IPS-20b (cell line): ENCODE measurements at regions not wholly inside any gene's neighbourhood (a gene's known extent, or its start where the extent isn't known, plus 50 kb on each side); places are given as distances from the start of the nearest gene placed in this dataset.

ENCODE experiments used
- H3K27ac ChIP-seq: one replicate; pipeline ENCODE4 v1.5.1; 2013; ENCODE audit warnings: low read length
- H3K27me3 ChIP-seq: 2 replicates; pipeline ENCODE4 v1.6.1; 2013; ENCODE audit warnings: mild to moderate bottlenecking, low read length, inconsistent platforms; ENCODE audit not compliant: insufficient read depth
- H3K36me3 ChIP-seq: 2 replicates; pipeline ENCODE4 v1.6.1; 2013; ENCODE audit warnings: low read depth, mild to moderate bottlenecking, inconsistent platforms, low read length, moderate library complexity; ENCODE audit not compliant: insufficient read depth
- H3K4me1 ChIP-seq: 2 replicates; pipeline ENCODE4 v1.6.1; 2013; ENCODE audit warnings: mild to moderate bottlenecking, control low read depth, inconsistent platforms, low read length, moderate library complexity; ENCODE audit not compliant: insufficient read depth
- H3K4me3 ChIP-seq: 2 replicates; pipeline ENCODE4 v1.5.1; 2013; ENCODE audit warnings: mild to moderate bottlenecking, low read length, inconsistent platforms
- H3K9ac ChIP-seq: 2 replicates; pipeline ENCODE4 v1.6.1; 2013; ENCODE audit warnings: low read depth, mild to moderate bottlenecking, inconsistent platforms, low read length, moderate library complexity
- H3K9me3 ChIP-seq: 2 replicates; pipeline ENCODE4 v1.6.1; 2013; ENCODE audit warnings: mild to moderate bottlenecking, low read depth, low read length, inconsistent platforms; ENCODE audit not compliant: insufficient read depth

DNA sequence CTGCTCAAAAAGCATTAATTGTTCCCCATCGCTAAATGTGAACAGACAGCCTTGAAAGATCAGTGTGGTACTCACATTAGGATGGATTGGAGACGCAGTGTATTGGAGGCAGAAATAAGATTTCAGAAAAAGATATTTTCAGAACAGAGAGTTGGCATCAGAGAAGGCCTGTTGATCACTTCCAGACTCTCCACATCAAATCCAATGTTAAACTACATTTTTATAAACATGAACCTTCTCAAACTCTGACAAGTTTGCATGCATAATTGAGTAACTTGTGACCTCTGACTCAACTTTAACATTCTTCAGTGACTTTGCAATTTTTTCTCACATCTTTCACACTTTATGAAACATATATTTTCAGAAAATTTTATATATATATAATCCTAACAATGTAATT is 919.6 kb upstream of the SEMA6A start:
- Histone ChIP-seq H3K9me3 (no peaks in the 10 kb centered on the region), H3K27ac (no peak overlapping the region), H3K36me3 (no peaks in the 10 kb centered on the region), H3K27me3 (no peaks in the 10 kb centered on the region), H3K9ac (no peak overlapping the region), H3K4me1 (no peaks in the 10 kb centered on the region), H3K4me3 (no peak overlapping the region)

DNA sequence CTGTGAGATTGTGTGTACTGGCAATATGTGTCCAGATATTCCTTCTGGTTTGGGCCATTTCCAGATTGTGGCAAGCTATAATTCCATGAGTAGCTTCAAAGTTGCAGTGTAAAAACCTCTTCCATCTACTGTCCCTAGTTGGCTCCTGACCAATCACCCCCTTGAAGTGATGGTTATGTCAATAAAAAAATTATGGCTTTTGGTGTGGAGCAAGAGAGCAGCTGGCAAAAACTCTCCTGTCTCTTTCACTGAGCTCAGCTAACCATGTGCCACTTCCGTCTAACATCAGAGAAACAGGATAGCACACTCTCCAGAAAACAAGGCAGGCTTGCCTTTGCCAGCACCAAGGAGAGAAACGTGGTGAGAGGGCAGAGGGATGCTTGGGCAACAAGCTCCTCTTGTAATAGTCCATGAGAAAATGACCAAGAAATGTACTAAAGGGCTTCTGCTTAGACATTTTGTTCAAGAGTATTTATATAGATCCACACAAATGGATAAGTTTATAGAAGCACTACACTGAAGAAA is 914.4 kb upstream of the SEMA6A start:
- Histone ChIP-seq H3K27ac (no peak overlapping the region), H3K27me3 (no peaks in the 10 kb centered on the region), H3K36me3 (no peaks in the 10 kb centered on the region), H3K9ac (no peak overlapping the region), H3K4me3 (no peak overlapping the region), H3K4me1 (no peaks in the 10 kb centered on the region), H3K9me3 (no peaks in the 10 kb centered on the region)

DNA sequence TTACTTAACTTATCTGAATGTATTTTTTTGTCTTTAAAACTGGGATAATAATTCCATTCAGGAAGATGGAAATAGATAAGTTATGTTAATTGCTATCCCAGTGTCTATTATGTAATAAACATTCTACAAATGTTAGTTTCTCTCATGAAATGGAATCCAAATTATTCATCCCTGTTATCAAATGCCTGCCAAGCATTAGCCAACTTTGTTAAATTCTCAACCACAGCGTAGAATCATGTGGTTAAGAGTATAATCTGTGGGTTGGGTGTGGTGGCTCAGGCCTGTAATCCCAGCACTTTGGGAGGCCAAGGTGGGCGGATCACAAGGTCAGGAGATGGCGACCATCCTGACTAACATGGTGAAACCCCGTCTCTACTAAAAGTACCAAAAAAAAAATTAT is 912.9 kb upstream of the SEMA6A start:
- Histone ChIP-seq H3K9ac (no peak overlapping the region), H3K27me3 (no peaks in the 10 kb centered on the region), H3K27ac (no peak overlapping the region), H3K4me1 (no peaks in the 10 kb centered on the region), H3K4me3 (no peak overlapping the region), H3K9me3 (no peaks in the 10 kb centered on the region), H3K36me3 (no peaks in the 10 kb centered on the region)

DNA sequence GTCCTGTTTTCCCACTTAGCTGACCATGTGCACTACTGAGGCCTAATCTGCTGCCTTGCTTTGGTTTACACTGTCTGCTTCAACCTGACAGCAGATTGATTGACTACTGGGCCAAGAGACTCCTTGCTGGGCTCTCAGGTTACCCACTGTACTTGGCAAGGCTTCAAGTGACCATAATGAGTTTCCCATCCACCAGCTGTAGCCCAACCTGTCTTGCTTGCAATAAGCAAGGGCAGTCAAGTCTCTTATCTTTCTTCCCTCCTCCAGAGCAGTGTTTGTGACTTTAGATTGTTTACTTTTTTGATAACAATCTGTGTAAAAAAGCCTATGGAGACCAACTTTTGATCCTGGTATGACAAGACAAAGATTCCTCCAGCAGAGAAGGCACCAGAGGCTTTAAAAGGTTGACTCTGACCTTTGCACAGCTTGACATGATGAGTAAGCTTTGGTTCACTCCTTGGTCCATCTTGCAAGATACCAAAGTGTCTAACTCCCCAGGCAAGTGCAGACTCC is 912.3 kb upstream of the SEMA6A start:
- Histone ChIP-seq H3K27ac (no peak overlapping the region), H3K4me3 (no peak overlapping the region), H3K4me1 (no peaks in the 10 kb centered on the region), H3K27me3 (no peaks in the 10 kb centered on the region), H3K9me3 (no peaks in the 10 kb centered on the region), H3K9ac (no peak overlapping the region), H3K36me3 (no peaks in the 10 kb centered on the region)

DNA sequence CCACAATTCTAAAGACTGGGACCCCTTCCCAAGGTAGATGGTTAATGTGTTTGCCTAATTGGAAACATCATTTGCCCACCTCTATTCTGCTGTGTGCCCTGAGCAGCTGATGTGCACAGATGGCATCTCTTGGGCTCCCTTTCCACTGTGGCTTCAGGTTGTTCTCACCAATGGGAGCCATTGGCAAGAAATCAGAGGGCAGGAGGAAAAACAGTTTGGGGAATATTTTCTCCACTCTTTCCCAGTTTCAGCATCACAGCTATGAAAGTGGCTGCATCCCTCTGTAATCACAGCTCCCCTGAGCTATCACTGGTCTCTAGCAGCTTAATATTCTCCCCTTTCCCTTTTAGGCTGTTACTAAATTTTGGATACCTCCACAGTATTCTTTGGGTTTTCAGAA is 911.6 kb upstream of the SEMA6A start:
- H3K36me3 ChIP-seq = no peaks in the 10 kb centered on the region
- H3K4me1 ChIP-seq = no peaks in the 10 kb centered on the region
- H3K4me3 ChIP-seq = no peak overlapping the region
- H3K27me3 ChIP-seq = no peaks in the 10 kb centered on the region
- no peak overlapping the region for H3K27ac ChIP-seq
- no peak overlapping the region for H3K9ac ChIP-seq
- H3K9me3 ChIP-seq = no peaks in the 10 kb centered on the region

DNA sequence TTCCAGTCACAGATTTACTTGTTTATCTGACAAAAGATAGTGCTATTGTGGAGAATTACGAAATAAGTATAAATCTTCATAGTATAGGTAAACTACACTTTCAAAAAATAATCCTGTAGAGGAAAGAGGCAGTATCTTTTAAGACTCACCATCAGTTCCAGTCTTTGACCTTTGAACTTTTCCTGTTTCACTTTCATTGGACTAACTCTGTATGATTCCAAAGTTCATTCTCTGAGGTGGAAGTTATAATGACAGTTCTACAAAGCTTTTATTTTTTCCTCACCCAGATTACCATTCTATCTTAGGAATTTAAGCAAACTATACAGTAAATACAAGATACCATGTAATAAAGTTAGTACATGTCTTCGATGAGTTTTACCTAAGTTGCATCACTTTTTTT is 901.3 kb upstream of the SEMA6A start:
- no peaks in the 10 kb centered on the region for H3K36me3 ChIP-seq

DNA sequence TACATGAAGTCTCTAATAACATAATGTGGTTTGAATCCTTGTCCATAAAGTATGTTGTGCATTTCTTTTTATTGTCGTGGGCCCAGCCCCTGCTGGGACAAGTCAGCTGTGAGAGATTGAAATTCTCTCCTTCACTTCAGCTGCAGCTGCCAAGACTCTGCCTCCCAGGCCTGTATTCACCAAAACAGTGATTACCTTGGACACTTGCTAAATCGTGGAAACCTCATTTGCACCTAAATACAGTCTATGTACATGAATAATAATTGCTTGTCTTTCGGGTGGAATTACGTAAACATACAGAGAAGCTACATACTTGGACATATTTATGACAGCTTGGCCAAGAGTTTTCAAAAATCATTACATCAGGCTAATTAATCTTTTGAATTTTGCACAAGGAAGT is 898.5 kb upstream of the SEMA6A start:
- Histone ChIP-seq H3K4me1 (no peaks in the 10 kb centered on the region; the same call in 1 of the 2 replicates), H3K27me3 (no peaks in the 10 kb centered on the region)

More for the DNA sequence above, 901.3 kb upstream of the SEMA6A start:
- no peaks in the 10 kb centered on the region for H3K27me3 ChIP-seq
- H3K27ac ChIP-seq = no peak overlapping the region
- H3K9ac ChIP-seq = no peak overlapping the region
- no peaks in the 10 kb centered on the region for H3K9me3 ChIP-seq
- H3K4me3 ChIP-seq = no peak overlapping the region
- H3K4me1 ChIP-seq = no peaks in the 10 kb centered on the region; the same call in 1 of the 2 replicates

DNA sequence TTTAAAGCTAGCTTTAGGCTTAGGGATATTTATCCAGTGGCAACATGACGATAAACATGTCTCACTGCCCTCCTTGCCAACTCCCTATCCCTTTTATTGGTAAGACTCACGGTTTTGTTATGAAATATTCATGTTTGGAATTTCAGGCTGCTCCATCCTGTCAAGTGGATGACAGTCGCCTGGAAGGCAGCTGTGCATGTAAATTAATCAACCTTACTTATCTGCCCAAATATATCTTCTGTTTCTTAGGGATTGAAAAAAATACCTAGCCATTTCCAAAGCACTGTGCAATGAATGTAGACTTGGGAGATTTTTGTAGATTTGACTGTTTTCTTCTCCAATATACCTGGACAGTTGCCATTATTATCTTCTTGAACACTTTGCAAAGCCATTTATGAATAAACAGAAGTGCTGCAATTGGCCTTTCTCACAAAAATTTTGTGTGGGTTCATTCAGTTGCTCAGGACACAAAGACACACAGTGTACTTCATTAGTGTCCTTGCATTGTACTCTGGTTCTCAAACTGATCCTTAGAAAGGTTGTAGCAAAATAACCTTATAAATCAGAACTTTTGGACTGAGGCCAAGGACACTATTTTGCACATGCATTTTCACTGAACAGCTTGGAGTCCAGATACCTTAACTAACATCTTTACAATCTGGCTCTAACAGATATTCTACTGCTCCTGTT is 889.4 kb upstream of the SEMA6A start:
- H3K27ac ChIP-seq = no peak overlapping the region
- no peaks in the 10 kb centered on the region for H3K27me3 ChIP-seq
- no peaks in the 10 kb centered on the region for H3K9me3 ChIP-seq
- no peak overlapping the region for H3K4me3 ChIP-seq
- no peak overlapping the region for H3K9ac ChIP-seq
- no peaks in the 10 kb centered on the region for H3K36me3 ChIP-seq
- no peaks in the 10 kb centered on the region for H3K4me1 ChIP-seq

More for the DNA sequence above, 898.5 kb upstream of the SEMA6A start:
- Histone ChIP-seq H3K27ac (no peak overlapping the region), H3K9me3 (no peaks in the 10 kb centered on the region), H3K36me3 (no peaks in the 10 kb centered on the region), H3K4me3 (no peak overlapping the region), H3K9ac (no peak overlapping the region)

DNA sequence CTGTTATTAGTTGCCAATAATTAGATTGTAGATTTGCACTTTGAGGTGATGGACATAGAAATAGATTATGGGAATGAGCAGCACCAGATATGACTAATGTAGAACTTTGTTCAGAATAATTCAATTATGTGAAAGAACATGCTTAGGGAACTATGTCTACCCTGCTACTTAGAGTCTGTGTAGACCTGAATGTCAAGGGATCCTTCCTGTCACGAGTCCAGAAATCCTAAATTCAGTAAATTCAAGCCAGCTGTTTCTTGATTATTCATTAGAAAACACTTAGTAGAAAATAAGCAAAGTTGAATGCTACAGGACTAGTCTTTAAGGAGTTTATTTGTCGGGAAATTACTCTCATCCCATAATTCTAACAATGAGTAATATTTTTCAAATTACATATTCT is 887.3 kb upstream of the SEMA6A start:
- Histone ChIP-seq H3K4me1 (no peaks in the 10 kb centered on the region), H3K9ac (no peak overlapping the region), H3K27ac (no peak overlapping the region), H3K4me3 (no peak overlapping the region), H3K9me3 (no peaks in the 10 kb centered on the region), H3K36me3 (no peaks in the 10 kb centered on the region), H3K27me3 (no peaks in the 10 kb centered on the region)

DNA sequence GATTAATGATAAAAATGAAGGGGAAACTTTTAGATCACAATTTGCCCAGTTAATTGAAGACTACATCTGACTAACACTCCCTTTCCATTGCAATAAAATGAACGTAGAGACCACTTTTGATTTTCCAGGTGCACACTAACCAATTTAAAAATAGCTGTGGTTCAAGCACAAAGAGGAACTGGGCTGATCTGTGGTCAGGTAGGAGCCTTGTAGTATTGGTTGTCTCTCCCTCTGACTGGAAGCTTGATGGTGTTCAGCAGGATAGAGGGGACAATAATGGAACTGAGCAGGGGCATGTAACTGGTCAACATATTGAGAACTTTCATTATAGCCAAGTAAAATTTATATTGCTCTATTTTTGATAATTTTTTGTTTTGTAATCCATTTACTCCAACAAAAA is 886.8 kb upstream of the SEMA6A start:
- H3K4me3 ChIP-seq = no peak overlapping the region
- H3K9ac ChIP-seq = no peak overlapping the region
- H3K36me3 ChIP-seq = no peaks in the 10 kb centered on the region

DNA sequence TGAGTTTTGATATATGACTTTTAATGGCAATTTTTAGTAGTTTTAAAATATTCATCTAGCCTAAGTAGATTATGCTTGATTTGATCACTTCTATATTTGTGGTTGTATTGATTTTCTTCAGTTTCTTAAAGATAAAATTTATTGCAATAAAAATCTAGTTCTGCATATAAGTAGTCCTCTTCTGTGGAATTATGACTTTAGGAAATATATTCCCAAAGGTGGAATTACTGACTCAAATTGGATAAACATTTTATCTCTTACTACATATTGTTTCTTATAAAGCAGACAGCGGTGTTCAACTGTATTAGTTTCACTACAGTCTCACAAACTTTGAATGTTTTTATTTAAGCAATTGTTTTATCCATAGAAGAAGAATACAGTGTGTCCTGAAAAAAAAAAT is 883.0 kb upstream of the SEMA6A start:
- no peaks in the 10 kb centered on the region for H3K27me3 ChIP-seq
- H3K36me3 ChIP-seq = no peaks in the 10 kb centered on the region
- no peak overlapping the region for H3K4me3 ChIP-seq

More for the DNA sequence above, 886.8 kb upstream of the SEMA6A start:
- Histone ChIP-seq H3K9me3 (no peaks in the 10 kb centered on the region), H3K27ac (no peak overlapping the region), H3K4me1 (no peaks in the 10 kb centered on the region), H3K27me3 (no peaks in the 10 kb centered on the region)

DNA sequence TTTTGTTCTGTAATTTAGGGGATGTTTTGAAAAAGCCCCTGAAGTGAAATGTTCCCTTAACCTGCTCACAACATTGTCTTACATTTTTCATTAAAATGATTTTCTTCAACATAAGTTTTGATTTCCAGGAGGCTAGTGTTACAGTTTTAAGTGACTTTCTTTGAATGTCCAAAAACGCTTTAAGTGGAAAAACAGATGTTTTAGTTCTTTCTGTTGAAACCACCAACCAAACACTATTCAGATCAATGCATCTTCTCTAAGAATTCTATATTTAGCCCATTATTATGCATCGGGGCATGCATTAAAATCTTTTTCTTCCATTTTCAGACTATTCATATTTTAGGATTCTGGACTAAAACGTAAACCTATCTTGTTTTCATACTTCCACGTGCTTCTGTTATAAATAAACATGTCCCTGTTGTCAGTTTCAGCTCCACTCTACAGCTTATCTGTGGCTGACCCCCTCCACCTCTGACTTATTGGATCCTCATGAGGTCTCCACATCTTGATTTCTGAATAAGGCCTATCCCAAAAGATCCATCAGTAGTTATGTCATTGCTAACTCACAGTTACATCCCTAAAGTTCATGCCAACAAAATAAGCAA is 882.3 kb upstream of the SEMA6A start:
- Histone ChIP-seq H3K36me3 (no peaks in the 10 kb centered on the region), H3K9ac (no peak overlapping the region), H3K4me3 (no peak overlapping the region), H3K27ac (no peak overlapping the region), H3K27me3 (no peaks in the 10 kb centered on the region), H3K9me3 (no peaks in the 10 kb centered on the region), H3K4me1 (no peaks in the 10 kb centered on the region)

More for the DNA sequence above, 883.0 kb upstream of the SEMA6A start:
- H3K27ac ChIP-seq = no peak overlapping the region
- no peaks in the 10 kb centered on the region for H3K9me3 ChIP-seq
- no peak overlapping the region for H3K9ac ChIP-seq
- H3K4me1 ChIP-seq = no peaks in the 10 kb centered on the region
